GM12873 (cell line): ENCODE measurements at regions not wholly inside any gene's neighbourhood (a gene's known extent, or its start where the extent isn't known, plus 50 kb on each side); places are given as distances from the start of the nearest gene placed in this dataset.

Experiments
- CTCF ChIP-seq: IDR thresholded peaks from 2 replicates; pipeline ENCODE4 v1.5.1; 2012; ENCODE audit warnings: low read depth, mild to moderate bottlenecking, moderate library complexity, low read length, control low read depth; ENCODE audit not compliant: insufficient read depth; ENCODE audit errors: missing control alignments

- TF ChIP-seq CTCF, result no peak
Measured at GRCh38 chr1:24987424-24987823, 57.3 kb upstream of the RUNX3 start.

- no peak for TF ChIP-seq CTCF
Measured at GRCh38 chr1:24986372-24986965, 56.4 kb upstream of the RUNX3 start.

GRCh38 chr1:24985737-24986136 lies 55.7 kb upstream of the RUNX3 start:
- no peak for TF ChIP-seq CTCF

GRCh38 chr1:24984800-24985522 lies 54.9 kb upstream of the RUNX3 start:
- no peak for TF ChIP-seq CTCF

- TF ChIP-seq CTCF, result no peak
Measured at GRCh38 chr1:24984300-24984699, 54.2 kb upstream of the RUNX3 start.

GRCh38 chr1:24983006-24983680 lies 53.1 kb upstream of the RUNX3 start:
- no peak for TF ChIP-seq CTCF

- no peak for TF ChIP-seq CTCF
Measured at GRCh38 chr1:24981631-24982005, 51.5 kb upstream of the RUNX3 start.
